ENCODE measurements at regions not wholly inside any gene's neighbourhood (a gene's known extent, or its start where the extent isn't known, plus 50 kb on each side); places are given as distances from the start of the nearest gene placed in this dataset.

DNA sequence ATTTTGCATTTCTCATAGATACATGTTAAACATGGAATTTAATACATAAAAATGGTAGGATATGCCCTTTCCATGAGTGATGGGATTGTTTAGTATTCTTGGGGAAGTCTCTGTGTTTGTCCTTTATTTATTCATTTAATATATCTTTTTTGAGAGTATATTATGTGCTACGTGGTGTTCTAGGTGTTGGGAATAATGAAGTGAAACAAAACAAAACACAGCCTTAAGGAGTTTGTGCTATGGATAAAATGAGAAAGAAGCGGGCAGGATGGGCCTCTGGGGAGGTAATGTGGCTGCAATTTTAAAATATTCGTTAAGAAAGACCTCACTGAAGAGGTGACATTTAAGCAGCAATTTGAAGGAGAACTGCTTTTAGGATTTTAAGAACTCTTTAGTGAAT is 851.5 kb downstream of the MAFB start:
- no peak for DNase-seq (ENCODE audit: low read depth)

DNA sequence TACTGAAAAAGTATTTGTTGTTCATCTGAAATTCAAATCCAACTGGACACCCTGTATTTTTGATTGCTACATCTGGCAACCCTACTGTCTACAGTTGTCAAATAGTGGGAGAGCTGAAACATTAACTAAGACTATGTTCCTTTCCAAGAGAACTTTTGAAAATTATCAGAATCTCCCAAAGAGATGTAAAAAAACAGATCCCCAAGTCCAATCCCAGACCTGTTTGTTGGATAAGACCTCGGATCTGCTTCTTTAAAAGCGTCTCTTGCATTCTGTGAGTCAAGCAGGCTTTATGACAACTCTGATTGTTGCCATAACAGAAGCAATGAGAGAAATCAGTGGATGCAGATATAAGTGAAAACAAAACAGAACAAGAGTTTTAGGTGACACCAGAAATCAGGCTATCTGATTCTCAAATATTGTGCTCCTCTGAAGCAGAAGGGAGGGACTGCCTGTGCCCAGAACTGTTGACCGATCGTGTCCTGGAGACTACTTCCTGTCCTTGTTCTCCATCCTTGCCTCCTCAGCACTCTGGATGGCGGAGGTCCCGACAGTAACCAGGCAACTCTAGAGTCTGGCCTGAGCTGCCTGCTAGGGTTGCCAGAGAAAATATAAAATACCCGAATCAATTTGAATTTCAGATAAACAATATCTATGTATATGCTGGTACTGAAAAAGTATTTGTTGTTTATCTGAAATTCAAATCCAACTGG is 853.8 kb downstream of the MAFB start:
- no peak for DNase-seq (ENCODE audit: low read depth)

GRCh38 chr20:39830903-39831302 is 858.1 kb downstream of the MAFB start:
- no peak for DNase-seq (ENCODE audit: low read depth)

GRCh38 chr20:39829661-39830060 is 859.4 kb downstream of the MAFB start:
- DNase-seq (ENCODE audit: low read depth): no peak

GRCh38 chr20:39829256-39829655 is 859.8 kb downstream of the MAFB start:
- DNase-seq (ENCODE audit: low read depth): no peak

GRCh38 chr20:39825950-39826349 is 863.1 kb downstream of the MAFB start:
- DNase-seq (ENCODE audit: low read depth): peak; percentile 67

- no peak for DNase-seq (ENCODE audit: low read depth)
Observed at GRCh38 chr20:39825524-39825923, 863.4 kb downstream of the DHX35 start.

DNA sequence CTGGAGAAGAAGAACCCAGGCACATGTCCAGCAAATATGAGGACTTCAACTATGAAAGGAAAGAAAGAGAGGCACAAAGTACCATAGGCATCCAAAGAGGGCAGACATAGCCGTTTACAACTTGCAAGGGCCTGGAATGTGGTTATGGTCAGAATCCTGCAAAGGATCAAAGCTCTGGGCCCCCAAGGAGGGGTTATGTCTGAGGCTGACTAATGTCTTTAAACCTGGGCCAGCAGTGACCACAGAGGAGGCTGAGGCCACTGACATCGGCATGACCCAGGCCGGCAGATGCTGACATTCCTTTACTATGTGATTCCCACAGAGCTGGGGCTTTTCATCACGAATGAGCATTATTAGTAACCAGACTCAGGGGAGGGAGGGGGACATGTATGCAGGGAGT is 861.1 kb downstream of the DHX35 start:
- peak; percentile 77 for DNase-seq (ENCODE audit: low read depth)

GRCh38 chr20:39822667-39823066 is 860.5 kb downstream of the DHX35 start:
- peak; percentile 32 for DNase-seq (ENCODE audit: low read depth)

DNA sequence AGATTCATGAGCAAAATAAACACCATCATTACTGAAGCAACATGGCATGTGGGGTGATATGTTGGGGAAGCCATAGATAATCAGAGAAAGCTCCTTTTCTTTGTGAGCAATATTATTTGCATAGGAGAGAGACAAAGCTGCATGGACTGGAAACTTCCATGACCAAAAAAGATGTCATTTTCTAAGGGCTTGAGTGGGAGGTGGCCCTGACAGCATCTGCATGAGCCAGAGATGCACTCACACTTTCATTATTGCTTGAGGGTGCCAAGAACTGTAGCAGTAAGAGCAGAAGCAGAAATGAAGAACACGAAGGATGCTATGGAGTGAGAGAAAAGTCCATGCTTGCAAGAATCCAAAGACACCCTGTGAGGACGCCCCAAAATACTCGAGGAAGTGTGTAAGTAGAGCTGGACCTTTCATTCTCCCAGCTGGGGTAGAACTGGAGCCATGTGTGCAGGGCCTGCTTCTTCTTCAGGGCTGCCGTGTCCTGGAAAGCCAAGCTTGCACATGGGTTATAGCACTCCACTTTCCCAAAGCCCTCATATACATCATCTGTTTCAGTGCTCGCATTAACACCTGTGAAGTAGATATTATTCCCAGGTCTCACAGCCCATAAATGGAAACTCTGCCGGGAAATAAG is 851.2 kb downstream of the DHX35 start:
- DNase-seq (ENCODE audit: low read depth): no peak

DNA sequence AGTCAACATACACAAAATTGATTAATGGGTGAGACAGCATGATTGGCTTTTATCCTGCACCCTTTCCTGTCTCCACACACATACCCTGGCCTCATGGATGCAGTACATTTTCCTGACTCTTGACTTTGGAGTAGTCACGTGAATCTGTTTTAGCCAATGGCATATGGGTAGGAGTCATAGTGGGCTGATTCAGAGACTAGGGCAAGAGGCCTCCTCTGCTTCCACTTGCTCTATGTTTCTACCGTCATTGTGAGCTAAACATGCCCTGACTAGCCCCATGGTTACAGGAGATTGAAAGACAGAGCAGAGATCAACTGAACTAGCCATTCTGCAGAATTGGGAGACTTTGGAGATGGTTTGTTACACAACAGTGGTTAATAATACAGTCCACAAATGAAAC is 850.0 kb downstream of the DHX35 start:
- DNase-seq (ENCODE audit: low read depth): peak; percentile 48

GRCh38 chr20:39810309-39810708 is 848.2 kb downstream of the DHX35 start:
- no peak for DNase-seq (ENCODE audit: low read depth)

DNA sequence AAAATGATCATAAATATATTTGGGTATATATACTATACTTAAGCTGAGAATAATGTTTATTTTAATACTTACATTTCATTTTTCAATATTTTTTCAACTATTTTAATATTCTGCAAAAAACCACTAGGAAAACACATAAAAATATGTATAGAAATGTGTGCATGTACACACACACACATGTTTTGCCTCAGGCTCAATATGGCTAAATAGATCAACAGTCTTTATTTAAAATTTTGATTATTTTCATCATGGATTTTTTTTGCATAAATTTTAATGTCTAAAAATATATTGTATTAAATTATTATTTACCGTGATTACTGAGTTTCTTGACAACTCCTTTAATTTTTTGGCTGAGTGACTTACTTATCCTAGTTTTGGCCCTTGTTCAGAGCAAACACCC is 846.5 kb downstream of the DHX35 start:
- DNase-seq (ENCODE audit: low read depth): no peak

- peak; percentile 48 for DNase-seq (ENCODE audit: low read depth)
Observed at GRCh38 chr20:39800548-39800947, 838.4 kb downstream of the DHX35 start.

- peak; percentile 21 for DNase-seq (ENCODE audit: low read depth)
Observed at GRCh38 chr20:39800111-39800510, 838.0 kb downstream of the DHX35 start.

DNA sequence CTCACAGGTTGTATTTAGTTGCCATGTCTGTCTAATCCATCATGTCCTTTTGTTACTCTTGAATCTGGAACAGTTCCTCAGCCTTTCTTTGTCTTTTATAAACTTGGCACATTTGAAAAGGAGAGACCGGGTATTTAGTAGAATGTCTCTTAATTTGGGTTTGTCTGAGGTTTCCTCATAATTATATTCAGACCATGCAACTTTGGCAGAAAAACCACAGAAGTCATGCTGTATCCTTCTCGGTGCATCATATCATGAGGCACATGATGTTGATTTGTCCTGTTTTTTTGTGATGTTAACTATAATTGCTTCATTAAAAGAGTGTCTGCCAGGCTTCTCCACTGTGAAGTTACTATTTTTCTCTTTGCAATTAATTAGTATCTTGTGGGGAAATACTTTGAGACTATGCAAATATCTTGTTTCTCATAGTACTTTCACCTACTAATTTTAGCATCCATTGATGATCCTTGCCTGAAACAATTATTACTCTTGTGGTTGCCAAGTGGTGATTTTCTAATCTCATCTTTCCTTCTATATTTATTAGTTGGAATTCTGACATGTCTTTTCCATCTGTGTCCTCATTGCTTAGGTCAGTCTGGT is 837.3 kb downstream of the DHX35 start:
- DNase-seq (ENCODE audit: low read depth): no peak

GRCh38 chr20:39795401-39796272 is 833.5 kb downstream of the DHX35 start:
- DNase-seq (ENCODE audit: low read depth): no peak

DNA sequence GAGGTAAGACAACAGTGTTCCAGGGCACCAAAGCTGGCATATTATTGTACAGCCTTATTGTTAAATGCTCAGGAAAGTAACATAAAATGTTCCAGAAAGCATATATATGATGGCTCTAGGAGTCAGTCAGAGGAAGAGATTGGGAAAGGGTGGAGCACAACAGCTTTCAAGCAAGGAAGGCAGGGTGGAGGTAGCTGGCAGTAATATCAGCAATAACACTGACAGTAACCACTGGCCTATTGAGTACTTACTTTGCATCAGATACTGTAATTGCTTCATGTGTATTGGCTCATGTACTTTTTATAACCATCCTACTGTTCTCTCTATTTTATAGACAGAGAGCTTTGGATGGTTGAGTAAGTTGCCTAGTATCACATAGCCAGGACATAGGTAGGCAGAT is 830.2 kb downstream of the DHX35 start:
- DNase-seq (ENCODE audit: low read depth): no peak

DNA sequence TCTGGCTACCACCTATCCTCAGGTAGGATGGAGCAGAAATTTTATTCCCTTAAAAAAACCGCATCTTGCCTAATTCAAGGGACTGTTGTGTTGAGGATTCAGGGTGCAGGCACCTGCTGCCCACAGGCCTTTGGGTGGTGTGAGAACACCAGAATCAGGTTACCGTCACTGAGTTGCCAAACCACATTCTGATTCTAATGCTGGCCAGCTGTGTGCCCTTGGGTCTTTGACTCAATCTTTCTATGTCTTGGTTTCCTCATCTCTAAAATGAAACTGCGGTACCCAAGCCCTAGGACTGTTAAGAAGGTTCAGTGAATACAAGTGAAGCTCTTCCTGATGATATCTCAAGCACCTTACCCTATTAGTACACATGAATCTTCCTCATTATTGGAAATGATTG is 827.3 kb downstream of the DHX35 start:
- no peak for DNase-seq (ENCODE audit: low read depth)

GRCh38 chr20:39785252-39785917 is 823.2 kb downstream of the DHX35 start:
- no peak for DNase-seq (ENCODE audit: low read depth)

GRCh38 chr20:39784693-39785092 is 822.5 kb downstream of the DHX35 start:
- DNase-seq (ENCODE audit: low read depth): no peak

All from HT1080 (cell line).